ENCODE measurements at regions not wholly inside any gene's neighbourhood (a gene's known extent, or its start where the extent isn't known, plus 50 kb on each side); places are given as distances from the start of the nearest gene placed in this dataset.

- no peak overlapping the region for H3K4me3 Mint-ChIP-seq
- H3K4me1 Mint-ChIP-seq, result peaks cover 12% of the 10 kb centered on the region
- no peak for DNase-seq (ENCODE audit: low spot score in 2 of 2, unreplicated experiment in 2 of 2)
- H3K9me3 Mint-ChIP-seq, result peaks cover 15% of the 10 kb centered on the region
- no peaks in the 10 kb centered on the region for H3K36me3 Mint-ChIP-seq
- H3K27me3 Mint-ChIP-seq (ENCODE audit: low read depth), result no peaks in the 10 kb centered on the region
- no peak overlapping the region for H3K27ac Mint-ChIP-seq
- TF ChIP-seq, protein P1, sequence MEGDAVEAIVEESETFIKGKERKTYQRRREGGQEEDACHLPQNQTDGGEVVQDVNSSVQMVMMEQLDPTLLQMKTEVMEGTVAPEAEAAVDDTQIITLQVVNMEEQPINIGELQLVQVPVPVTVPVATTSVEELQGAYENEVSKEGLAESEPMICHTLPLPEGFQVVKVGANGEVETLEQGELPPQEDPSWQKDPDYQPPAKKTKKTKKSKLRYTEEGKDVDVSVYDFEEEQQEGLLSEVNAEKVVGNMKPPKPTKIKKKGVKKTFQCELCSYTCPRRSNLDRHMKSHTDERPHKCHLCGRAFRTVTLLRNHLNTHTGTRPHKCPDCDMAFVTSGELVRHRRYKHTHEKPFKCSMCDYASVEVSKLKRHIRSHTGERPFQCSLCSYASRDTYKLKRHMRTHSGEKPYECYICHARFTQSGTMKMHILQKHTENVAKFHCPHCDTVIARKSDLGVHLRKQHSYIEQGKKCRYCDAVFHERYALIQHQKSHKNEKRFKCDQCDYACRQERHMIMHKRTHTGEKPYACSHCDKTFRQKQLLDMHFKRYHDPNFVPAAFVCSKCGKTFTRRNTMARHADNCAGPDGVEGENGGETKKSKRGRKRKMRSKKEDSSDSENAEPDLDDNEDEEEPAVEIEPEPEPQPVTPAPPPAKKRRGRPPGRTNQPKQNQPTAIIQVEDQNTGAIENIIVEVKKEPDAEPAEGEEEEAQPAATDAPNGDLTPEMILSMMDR (IDR thresholded peaks at IDR 0.05; ENCODE audit: unreplicated experiment), result no peak
Measured at GRCh38 chr22:27150544-27150941, 493.2 kb downstream of the MIAT start.

GRCh38 chr22:27151407-27151806, 494.0 kb downstream of the MIAT start:
- no peaks in the 10 kb centered on the region for H3K36me3 Mint-ChIP-seq
- H3K4me3 Mint-ChIP-seq, result no peak overlapping the region
- DNase-seq (ENCODE audit: low spot score in 2 of 2, unreplicated experiment in 2 of 2), result no peak
- TF ChIP-seq, protein P1 (IDR thresholded peaks at IDR 0.05; ENCODE audit: unreplicated experiment), result no peak
- H3K4me1 Mint-ChIP-seq, result peaks cover 12% of the 10 kb centered on the region
- H3K9me3 Mint-ChIP-seq, result peaks cover 15% of the 10 kb centered on the region
- H3K27me3 Mint-ChIP-seq (ENCODE audit: low read depth), result no peaks in the 10 kb centered on the region
- no peak overlapping the region for H3K27ac Mint-ChIP-seq

DNA sequence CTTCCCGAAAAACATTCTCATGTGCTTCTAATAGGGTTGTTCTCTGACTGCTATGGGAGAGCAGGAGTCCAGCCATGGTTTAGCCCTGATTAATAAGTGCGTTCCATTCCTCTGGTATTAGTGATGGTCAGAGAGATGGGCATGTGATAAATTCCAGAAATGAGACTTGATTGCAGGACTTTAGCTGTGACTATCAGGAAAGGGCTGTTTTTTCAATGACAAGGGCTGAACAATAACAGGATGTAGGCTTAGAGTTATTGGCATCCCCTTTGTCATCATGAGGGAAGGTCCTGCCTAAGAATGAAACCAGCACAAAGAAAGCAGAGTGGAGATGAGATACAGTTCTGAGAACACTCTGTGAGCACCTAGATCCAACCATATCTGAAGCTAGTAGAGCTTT, 494.6 kb downstream of the MIAT start:
- Mint-ChIP-seq H3K4me3 (no peak overlapping the region), H3K27me3 (ENCODE audit: low read depth) (no peaks in the 10 kb centered on the region), H3K9me3 (peaks cover 15% of the 10 kb centered on the region), H3K4me1 (peaks cover 9% of the 10 kb centered on the region), H3K36me3 (no peaks in the 10 kb centered on the region), H3K27ac (no peak overlapping the region)
- no peak for DNase-seq (ENCODE audit: low spot score in 2 of 2, unreplicated experiment in 2 of 2)
- TF ChIP-seq, protein P1 (IDR thresholded peaks at IDR 0.05; ENCODE audit: unreplicated experiment), result no peak

- no peak overlapping the region for H3K27ac Mint-ChIP-seq
- H3K4me1 Mint-ChIP-seq, result peaks cover 12% of the 10 kb centered on the region
- no peaks in the 10 kb centered on the region for H3K36me3 Mint-ChIP-seq
- DNase-seq (ENCODE audit: low spot score in 2 of 2, unreplicated experiment in 2 of 2), result no peak
- no peak overlapping the region for H3K4me3 Mint-ChIP-seq
- TF ChIP-seq, protein P1 (IDR thresholded peaks at IDR 0.05; ENCODE audit: unreplicated experiment), result no peak
- no peaks in the 10 kb centered on the region for H3K27me3 Mint-ChIP-seq (ENCODE audit: low read depth)
- H3K9me3 Mint-ChIP-seq, result peaks cover 15% of the 10 kb centered on the region
Measured at GRCh38 chr22:27152883-27153282, 495.5 kb downstream of the MIAT start.

DNA sequence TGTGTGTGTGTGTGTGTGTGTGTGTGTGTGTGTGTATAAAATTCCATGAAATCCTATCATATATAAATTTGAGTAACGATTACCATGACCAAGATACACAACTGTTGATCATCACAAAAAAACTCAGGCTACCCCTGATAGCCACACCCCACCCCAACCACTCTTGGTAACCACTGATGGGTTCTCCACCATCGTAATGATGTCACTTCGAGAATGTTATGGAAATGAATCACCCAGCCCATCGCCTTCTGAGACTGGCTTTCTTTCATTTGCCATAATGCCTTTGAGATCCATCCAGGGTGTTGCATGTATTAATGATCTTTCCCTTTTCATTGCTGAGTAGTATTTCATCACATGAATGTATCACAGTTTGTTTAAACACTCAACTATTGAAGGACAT, 496.0 kb downstream of the MIAT start:
- Mint-ChIP-seq H3K27ac (no peak overlapping the region), H3K9me3 (peaks cover 15% of the 10 kb centered on the region), H3K27me3 (ENCODE audit: low read depth) (no peaks in the 10 kb centered on the region), H3K36me3 (no peaks in the 10 kb centered on the region), H3K4me3 (no peak overlapping the region), H3K4me1 (peaks cover 14% of the 10 kb centered on the region)
- TF ChIP-seq, protein P1 (IDR thresholded peaks at IDR 0.05; ENCODE audit: unreplicated experiment), result no peak
- DNase-seq (ENCODE audit: low spot score in 2 of 2, unreplicated experiment in 2 of 2), result no peak

DNA sequence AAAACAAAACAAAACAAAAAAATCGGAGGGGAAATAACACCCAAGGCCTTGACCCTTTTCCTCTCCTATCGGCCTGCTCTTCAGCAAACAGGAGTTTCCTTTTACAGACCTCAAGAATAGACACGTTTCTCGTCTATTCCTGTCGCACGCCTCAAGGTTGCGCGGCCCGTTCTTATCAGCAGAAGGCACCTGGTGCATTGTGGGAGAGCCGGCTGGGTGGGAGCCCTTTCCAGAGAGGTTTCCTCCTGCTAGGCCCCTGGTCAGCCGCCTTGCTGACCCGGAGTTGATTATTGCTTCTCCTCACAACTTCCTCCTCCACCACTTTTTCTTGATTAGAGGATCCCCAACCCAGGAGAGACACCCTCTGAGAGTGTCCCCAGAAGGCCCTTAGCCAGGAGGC, 497.3 kb downstream of the MIAT start:
- no peak for DNase-seq (ENCODE audit: low spot score in 2 of 2, unreplicated experiment in 2 of 2)
- Mint-ChIP-seq H3K9me3 (peaks cover 9% of the 10 kb centered on the region), H3K27me3 (ENCODE audit: low read depth) (no peaks in the 10 kb centered on the region), H3K4me1 (peaks cover 21% of the 10 kb centered on the region), H3K27ac (no peak overlapping the region), H3K36me3 (no peaks in the 10 kb centered on the region), H3K4me3 (no peak overlapping the region)
- TF ChIP-seq, protein P1 (IDR thresholded peaks at IDR 0.05; ENCODE audit: unreplicated experiment), result no peak
